Endometrial microvascular endothelial cells (primary cell): ENCODE measurements at regions not wholly inside any gene's neighbourhood (a gene's known extent, or its start where the extent isn't known, plus 50 kb on each side); places are given as distances from the start of the nearest gene placed in this dataset.

Experiments
- in situ Hi-C: cut with HindIII; loops from 2 replicates; pipeline ENCODE4 v1.10.0; 2017; ENCODE audit warnings: low sequenced_read_pairs, low pct_unique_long_range_greater_than_20kb; ENCODE audit errors: inconsistent ontology term

DNA sequence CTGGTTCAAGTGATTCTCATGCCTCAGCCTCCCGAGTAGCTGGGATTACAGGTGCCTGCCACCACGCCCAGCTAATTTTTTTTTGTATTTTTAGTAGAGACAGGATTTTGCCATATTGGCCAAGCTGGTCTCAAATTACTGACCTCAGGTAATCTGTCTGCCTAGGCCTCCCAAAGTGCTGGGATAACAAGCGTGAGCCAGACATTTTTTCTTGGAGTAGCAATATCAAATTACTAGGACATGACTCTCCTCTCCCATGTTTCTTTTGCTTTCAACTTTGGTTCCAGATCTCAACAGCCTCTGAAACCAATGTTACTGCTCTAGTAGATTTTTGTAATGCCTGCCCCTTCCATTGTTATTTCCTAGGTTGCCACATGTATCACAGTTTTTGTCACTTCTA, 462.0 kb downstream of the GBE1 start:
- in situ Hi-C loops = no loop called here

GRCh38 chr3:81295906-81296577, 465.4 kb downstream of the GBE1 start:
- in situ Hi-C loops = no loop called here

DNA sequence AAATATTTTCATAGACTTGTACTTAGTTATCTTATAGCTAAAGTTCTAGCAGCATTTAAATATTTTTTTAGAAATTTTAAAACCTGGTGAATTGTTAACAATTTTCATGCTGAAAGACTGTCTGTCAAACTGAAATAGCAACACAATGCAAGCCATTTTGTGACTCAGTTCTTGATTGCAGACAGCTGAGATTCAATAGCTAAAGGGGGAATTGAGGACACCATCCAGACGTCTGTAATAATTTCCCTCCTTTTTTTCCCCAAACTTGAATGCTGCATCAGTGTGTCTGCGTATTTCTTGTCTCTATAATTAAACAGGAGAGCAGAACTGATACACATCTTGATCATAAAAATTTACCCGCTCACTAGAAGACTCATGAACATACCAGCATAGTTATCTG, 468.3 kb downstream of the GBE1 start:
- in situ Hi-C loops = no loop called here

DNA sequence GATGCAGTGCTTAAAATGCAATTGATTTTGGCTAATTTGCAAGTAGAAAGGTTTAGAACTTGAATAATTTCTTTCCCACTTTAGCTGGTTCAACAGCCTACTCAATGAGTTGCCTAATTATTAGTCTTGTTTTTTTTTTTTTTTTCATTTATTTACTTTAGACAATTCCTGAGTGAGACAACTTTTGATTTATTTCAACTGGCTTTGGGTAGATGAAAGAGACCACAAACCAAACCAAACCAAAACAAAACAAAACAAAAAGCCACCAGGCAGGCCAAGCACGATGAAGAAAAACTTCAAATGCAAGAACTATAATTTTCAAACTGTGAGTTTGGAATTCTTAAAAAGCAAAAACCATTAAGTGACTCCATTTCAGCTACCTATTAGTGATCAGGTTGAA, 469.9 kb downstream of the GBE1 start:
- in situ Hi-C loops = no loop called here

- in situ Hi-C loops = no loop called here
Measured at GRCh38 chr3:81289676-81290075, 471.8 kb downstream of the GBE1 start.

- in situ Hi-C loops = no loop called here
Measured at GRCh38 chr3:81279481-81280379, 481.7 kb downstream of the GBE1 start.

- in situ Hi-C loops = no loop called here
Measured at GRCh38 chr3:81277853-81278252, 483.6 kb downstream of the GBE1 start.

DNA sequence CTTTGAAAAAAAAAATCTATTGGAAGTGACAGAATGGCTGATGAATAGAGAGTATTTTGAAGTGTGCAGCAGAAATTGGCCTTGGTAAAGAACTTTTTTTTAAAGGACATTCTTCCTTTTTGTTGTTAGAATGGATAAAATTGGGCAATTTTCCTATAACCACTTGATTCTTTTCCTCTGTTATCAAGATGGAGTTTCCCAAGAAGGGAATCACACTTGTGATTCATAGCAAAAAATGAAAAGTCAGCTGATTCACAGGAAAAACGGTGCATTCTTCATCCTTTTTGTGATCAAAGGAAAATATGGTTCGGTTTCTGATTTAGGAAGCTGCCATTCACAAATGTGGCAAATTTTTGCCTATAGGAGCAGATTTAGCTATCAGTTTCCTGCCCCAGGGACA, 486.8 kb downstream of the GBE1 start:
- in situ Hi-C loops = no loop called here

DNA sequence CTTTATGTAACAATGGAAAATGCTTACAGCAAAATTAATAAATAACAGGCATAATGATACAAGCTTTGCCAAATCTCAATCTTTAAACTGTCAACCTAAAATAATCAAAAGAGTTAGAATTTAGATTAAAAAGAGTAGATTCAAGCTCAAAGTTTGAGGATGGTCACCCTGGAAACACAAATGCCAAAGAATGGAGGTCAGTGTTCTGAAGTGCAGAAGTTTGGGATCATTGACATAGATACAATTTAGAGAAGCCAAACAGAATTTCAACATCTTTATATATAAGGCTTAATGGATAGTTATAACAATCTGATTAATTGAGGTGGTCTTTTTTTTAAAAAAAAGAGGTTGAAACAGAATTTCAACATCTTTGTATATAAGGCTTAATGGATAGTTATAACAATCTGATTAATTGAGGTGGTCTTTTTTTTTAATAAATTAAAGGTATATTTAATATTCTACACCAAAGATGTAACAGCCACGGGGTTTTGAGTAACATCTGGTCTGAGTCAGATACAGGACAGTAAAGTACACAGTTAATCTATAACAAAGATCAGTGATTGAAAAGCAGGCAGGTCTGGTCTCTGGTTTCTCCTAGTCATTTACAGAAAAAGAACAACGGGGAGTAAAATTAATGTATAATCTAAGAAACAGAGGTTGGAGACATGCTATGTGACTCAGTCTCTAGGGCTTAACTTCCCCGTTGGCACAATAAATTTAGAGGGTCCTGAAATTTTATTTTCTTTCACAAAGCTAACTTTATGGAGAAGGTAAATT, 490.7 kb downstream of the GBE1 start:
- in situ Hi-C loops = no loop called here

DNA sequence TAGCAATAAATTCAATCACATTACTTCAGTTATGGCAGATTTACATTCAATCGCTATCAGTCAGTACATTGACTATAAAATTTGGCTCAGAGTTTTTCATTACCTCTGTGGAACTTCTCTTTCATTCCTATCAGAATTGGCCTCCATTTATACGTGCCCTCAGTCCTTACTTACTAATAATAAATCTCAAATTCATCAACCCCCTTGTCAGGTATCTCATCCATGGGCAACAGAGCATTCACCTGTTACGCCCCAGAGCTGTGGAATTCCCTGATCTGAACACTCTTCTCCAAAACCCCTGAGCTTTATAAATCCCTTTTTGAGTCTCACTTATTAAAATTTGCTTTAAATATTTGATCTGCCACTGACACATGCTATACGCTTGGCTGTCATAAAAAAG, 492.9 kb downstream of the GBE1 start:
- in situ Hi-C loops = no loop called here

DNA sequence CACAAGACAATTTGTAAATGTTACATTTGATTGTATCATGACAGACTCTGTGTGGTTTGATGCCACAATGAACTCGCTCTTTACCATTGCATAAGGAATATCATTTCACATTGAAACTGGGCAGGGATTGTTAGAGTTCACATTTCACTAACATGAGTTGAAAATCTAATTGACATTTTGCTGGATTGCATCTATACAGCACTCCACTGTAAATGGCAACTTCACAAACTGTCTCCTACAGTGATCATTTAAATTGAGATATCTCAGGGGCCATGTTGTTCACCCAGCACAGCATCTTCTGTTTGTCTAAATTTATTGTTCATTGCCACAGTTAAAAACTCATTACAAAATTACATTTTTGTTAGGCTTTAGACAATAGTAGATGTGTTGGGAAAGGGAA, 499.4 kb downstream of the GBE1 start:
- in situ Hi-C loops = no loop called here

DNA sequence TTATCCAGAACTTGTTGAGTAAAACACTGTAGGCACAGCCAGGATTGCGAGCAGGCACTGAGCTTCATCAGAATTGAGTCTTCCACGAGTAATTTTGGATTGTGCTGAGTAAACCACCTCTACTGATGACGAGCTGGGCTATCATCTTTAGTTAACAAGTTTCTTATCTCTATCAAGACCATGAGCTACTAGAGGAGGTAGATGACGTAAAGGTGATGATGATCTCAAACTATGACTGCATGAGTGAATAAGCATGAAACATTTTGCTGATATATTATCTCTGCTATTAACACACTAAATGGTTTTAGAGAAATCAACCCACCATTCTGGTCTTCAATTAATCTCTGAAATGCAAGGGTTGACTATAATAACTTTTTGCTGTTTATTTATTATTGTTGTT, 506.0 kb downstream of the GBE1 start:
- in situ Hi-C loops = no loop called here

GRCh38 chr3:81251096-81251495, 510.3 kb downstream of the GBE1 start:
- in situ Hi-C loops = no loop called here

DNA sequence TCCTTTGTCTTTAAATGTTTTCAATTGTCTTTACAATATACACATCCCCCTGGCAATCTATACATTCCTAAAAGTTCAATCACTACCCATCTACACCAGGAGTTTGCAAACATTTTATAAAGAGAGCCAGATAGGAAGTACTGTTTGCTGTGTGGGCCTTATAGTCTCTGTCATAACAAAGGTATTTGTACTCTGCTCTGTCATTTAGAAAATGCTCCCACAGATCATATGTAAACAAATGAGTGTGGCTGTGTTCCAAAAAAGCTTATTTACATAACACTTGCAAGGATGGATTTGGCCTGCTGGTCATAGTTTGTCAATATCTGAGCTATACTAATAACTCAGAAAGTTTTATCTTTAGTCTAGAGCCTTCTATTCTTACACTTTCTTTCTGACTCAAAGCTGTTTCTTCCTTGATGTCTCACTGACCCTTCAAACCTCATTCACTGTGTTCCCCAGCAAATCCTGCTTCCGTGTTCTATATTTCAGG, 511.9 kb downstream of the GBE1 start:
- in situ Hi-C loops = no loop called here

- in situ Hi-C loops = no loop called here
Measured at GRCh38 chr3:81245501-81245900, 515.9 kb downstream of the GBE1 start.

DNA sequence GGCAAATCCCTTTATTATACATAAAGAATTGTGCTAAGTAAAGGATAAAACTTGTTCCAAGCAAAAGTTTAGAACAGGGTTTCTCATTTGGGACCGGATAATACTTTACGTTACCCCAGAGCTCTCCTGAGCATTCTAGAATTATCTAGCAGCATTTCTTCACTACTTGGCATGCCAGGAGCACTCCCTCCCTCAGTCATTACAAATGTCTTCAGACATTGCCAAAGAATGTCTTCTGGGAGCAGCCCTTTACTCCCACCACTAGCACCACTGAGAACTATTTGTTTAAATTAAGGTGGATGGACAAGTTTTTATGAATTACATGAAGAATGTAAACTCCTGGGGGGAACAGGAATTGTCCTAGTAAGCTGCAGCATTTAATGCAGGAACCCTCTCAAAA, 516.4 kb downstream of the GBE1 start:
- in situ Hi-C loops = no loop called here

- in situ Hi-C loops = no loop called here
Measured at GRCh38 chr3:81244231-81244630, 517.2 kb downstream of the GBE1 start.

GRCh38 chr3:81242871-81243270, 518.6 kb downstream of the GBE1 start:
- in situ Hi-C loops = no loop called here

- in situ Hi-C loops = no loop called here
Measured at GRCh38 chr3:81237181-81237580, 524.3 kb downstream of the GBE1 start.

- in situ Hi-C loops = no loop called here
Measured at GRCh38 chr3:81218023-81218422, 543.4 kb downstream of the GBE1 start.
